ENCODE measurements at regions not wholly inside any gene's neighbourhood (a gene's known extent, or its start where the extent isn't known, plus 50 kb on each side); places are given as distances from the start of the nearest gene placed in this dataset.

- intact Hi-C loops (cut with micrococcal nuclease; ENCODE audit: unreplicated experiment), result no loop called here
- ChIA-PET CTCF (ENCODE audit: unreplicated experiment) (no interaction called here), POLR2A (interaction anchor here (0.6 kb wide), 1 partner anchor 503 kb away, joined by 3 read pairs; no protein-coding TSS in a partner anchor)
Observed at GRCh38 chr5:25744908-25745307, 1100.1 kb upstream of the CDH10 start.

GRCh38 chr5:25716680-25717079 lies 1071.9 kb upstream of the CDH10 start:
- no peak for DNase-seq (ENCODE audit: low spot score)
- H3K27ac ChIP-seq (ENCODE audit: low read depth, low read length, poor library complexity, severe bottlenecking), result no peak overlapping the region
- CTCF ChIA-PET (ENCODE audit: unreplicated experiment), result no interaction called here
- H3K9me2 ChIP-seq (ENCODE audit: insufficient read depth, low read length), result no peaks in the 10 kb centered on the region
- BruUV-seq (replicated peaks), result no TSS peak
- H3K36me3 ChIP-seq (ENCODE audit: insufficient read depth, low read length), result no peaks in the 10 kb centered on the region
- H3K9me3 ChIP-seq (ENCODE audit: low read length), result peaks cover 10% of the 10 kb centered on the region; the same call in 1 of the 2 replicates
- intact Hi-C loops (cut with micrococcal nuclease; ENCODE audit: unreplicated experiment), result no loop called here
- no peaks in the 10 kb centered on the region for H3K4me1 ChIP-seq (ENCODE audit: insufficient read depth, low read length, poor library complexity, severe bottlenecking)
- TF ChIP-seq CTCF (conservative IDR thresholded peaks at IDR 0.05; ENCODE audit: low read length) (no peak), EZH2phosphoT487 (IDR thresholded peaks at IDR 0.05; ENCODE audit: borderline replicate concordance, low read depth, low read length) (no peak)
- POLR2A ChIA-PET, result interaction anchor here (1.4 kb wide), 1 partner anchor 12 kb away, joined by 3 read pairs; no protein-coding TSS in a partner anchor
- H3K4me3 ChIP-seq (ENCODE audit: low read depth, low read length, poor library complexity, severe bottlenecking), result no peak overlapping the region
- H2AFZ ChIP-seq (ENCODE audit: low read length), result no peak overlapping the region
- H3K79me2 ChIP-seq (ENCODE audit: insufficient read depth, low read depth, low read length), result no peaks in the 10 kb centered on the region
- H3K4me2 ChIP-seq (ENCODE audit: low read length), result no peak overlapping the region
- H4K20me1 ChIP-seq (ENCODE audit: insufficient read depth, low read length), result no peaks in the 10 kb centered on the region

More at GRCh38 chr5:25744908-25745307, 1100.1 kb upstream of the CDH10 start:
- H3K9me3 ChIP-seq (ENCODE audit: low read length), result no peaks in the 10 kb centered on the region
- TF ChIP-seq EZH2phosphoT487 (IDR thresholded peaks at IDR 0.05; ENCODE audit: borderline replicate concordance, low read depth, low read length) (no peak), CTCF (conservative IDR thresholded peaks at IDR 0.05; ENCODE audit: low read length) (no peak)
- no peak overlapping the region for H2AFZ ChIP-seq (ENCODE audit: low read length)
- H3K79me2 ChIP-seq (ENCODE audit: insufficient read depth, low read depth, low read length), result no peaks in the 10 kb centered on the region
- BruUV-seq (replicated peaks), result no TSS peak
- DNase-seq (ENCODE audit: low spot score), result no peak
- no peaks in the 10 kb centered on the region for H3K4me1 ChIP-seq (ENCODE audit: insufficient read depth, low read length, poor library complexity, severe bottlenecking)
- H3K4me2 ChIP-seq (ENCODE audit: low read length), result no peak overlapping the region
- H4K20me1 ChIP-seq (ENCODE audit: insufficient read depth, low read length), result no peaks in the 10 kb centered on the region
- H3K4me3 ChIP-seq (ENCODE audit: low read depth, low read length, poor library complexity, severe bottlenecking), result no peak overlapping the region
- H3K27ac ChIP-seq (ENCODE audit: low read depth, low read length, poor library complexity, severe bottlenecking), result no peak overlapping the region
- H3K36me3 ChIP-seq (ENCODE audit: insufficient read depth, low read length), result no peaks in the 10 kb centered on the region
- H3K9me2 ChIP-seq (ENCODE audit: insufficient read depth, low read length), result no peaks in the 10 kb centered on the region

GRCh38 chr5:25713259-25713658 lies 1068.5 kb upstream of the CDH10 start:
- DNase-seq (ENCODE audit: low spot score), result no peak
- Histone ChIP-seq H3K4me2 (ENCODE audit: low read length) (no peak overlapping the region), H3K79me2 (ENCODE audit: insufficient read depth, low read depth, low read length) (no peaks in the 10 kb centered on the region), H3K4me1 (ENCODE audit: insufficient read depth, low read length, poor library complexity, severe bottlenecking) (no peaks in the 10 kb centered on the region), H4K20me1 (ENCODE audit: insufficient read depth, low read length) (no peaks in the 10 kb centered on the region), H3K9me2 (ENCODE audit: insufficient read depth, low read length) (no peaks in the 10 kb centered on the region), H3K4me3 (ENCODE audit: low read depth, low read length, poor library complexity, severe bottlenecking) (no peak overlapping the region), H3K27ac (ENCODE audit: low read depth, low read length, poor library complexity, severe bottlenecking) (no peak overlapping the region), H3K36me3 (ENCODE audit: insufficient read depth, low read length) (no peaks in the 10 kb centered on the region), H2AFZ (ENCODE audit: low read length) (no peak overlapping the region), H3K9me3 (ENCODE audit: low read length) (peaks cover 12% of the 10 kb centered on the region; the same call in 1 of the 2 replicates)
- TF ChIP-seq CTCF (conservative IDR thresholded peaks at IDR 0.05; ENCODE audit: low read length) (no peak), EZH2phosphoT487 (IDR thresholded peaks at IDR 0.05; ENCODE audit: borderline replicate concordance, low read depth, low read length) (no peak)
- ChIA-PET CTCF (ENCODE audit: unreplicated experiment) (no interaction called here), POLR2A (no interaction called here)
- no TSS peak for BruUV-seq (replicated peaks)
- intact Hi-C loops (cut with micrococcal nuclease; ENCODE audit: unreplicated experiment), result no loop called here

Measured in OCI-LY7 (cell line).